ENCODE measurements at regions not wholly inside any gene's neighbourhood (a gene's known extent, or its start where the extent isn't known, plus 50 kb on each side); places are given as distances from the start of the nearest gene placed in this dataset.

DNA sequence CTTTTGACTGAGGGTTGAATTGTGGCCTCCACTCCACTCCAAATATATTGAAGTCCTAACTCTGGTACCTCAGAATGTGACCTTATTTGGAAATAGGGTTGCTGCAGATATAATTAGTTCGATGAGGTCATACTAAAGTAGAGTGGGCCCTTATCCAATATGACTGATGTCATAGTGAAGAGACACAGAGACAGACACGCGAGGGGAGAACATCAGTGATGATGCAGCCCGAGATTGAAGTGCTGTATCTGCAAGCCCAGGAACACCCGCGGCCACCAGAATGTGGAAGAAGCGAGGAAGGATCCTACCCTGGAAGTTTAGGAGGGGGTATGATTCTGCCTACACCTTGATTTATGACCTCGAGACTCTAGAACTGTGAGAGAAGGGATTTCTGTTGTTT lies 279.0 kb downstream of the ANKRD50 start:
- TF ChIP-seq, protein P1, sequence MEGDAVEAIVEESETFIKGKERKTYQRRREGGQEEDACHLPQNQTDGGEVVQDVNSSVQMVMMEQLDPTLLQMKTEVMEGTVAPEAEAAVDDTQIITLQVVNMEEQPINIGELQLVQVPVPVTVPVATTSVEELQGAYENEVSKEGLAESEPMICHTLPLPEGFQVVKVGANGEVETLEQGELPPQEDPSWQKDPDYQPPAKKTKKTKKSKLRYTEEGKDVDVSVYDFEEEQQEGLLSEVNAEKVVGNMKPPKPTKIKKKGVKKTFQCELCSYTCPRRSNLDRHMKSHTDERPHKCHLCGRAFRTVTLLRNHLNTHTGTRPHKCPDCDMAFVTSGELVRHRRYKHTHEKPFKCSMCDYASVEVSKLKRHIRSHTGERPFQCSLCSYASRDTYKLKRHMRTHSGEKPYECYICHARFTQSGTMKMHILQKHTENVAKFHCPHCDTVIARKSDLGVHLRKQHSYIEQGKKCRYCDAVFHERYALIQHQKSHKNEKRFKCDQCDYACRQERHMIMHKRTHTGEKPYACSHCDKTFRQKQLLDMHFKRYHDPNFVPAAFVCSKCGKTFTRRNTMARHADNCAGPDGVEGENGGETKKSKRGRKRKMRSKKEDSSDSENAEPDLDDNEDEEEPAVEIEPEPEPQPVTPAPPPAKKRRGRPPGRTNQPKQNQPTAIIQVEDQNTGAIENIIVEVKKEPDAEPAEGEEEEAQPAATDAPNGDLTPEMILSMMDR (IDR thresholded peaks at IDR 0.05), result no peak
- no peak for TF ChIP-seq ZFX (IDR thresholded peaks at IDR 0.05; ENCODE audit: borderline replicate concordance)

Measured in 22Rv1 (cell line).